PC-3 (cell line): ENCODE measurements at regions not wholly inside any gene's neighbourhood (a gene's known extent, or its start where the extent isn't known, plus 50 kb on each side); places are given as distances from the start of the nearest gene placed in this dataset.

Source experiments
- ATAC-seq: fragments of 200-7000 bp; cut with Tn5 transposase; 2 replicates; pipeline ENCODE4 v1.9.1; 2020; ENCODE audit warnings: mild to moderate bottlenecking, moderate library complexity
- BruUV-seq: library from RNA; stranded (reverse); fragments of 400-500 nt; replicated peaks from 2 replicates; lab custom pipeline; 2021; lab: Mats Ljungman, UMichigan
- CTCF ChIA-PET: fragments of 300-600 bp; sonication (Branson Sonifier 250); formaldehyde crosslinking; loops from one replicate; lab custom pipeline; 2022; ENCODE audit warnings: antibody characterized with exemption; lab: Charles Lee
- POLR2A ChIA-PET: fragments of 300-600 bp; sonication (Branson Sonifier 250); formaldehyde crosslinking; loops from one replicate; lab custom pipeline; 2022; ENCODE audit warnings: antibody characterized with exemption; ENCODE audit not compliant: unreplicated experiment; lab: Charles Lee
- DNase-seq: peaks from one replicate; pipeline ENCODE4 v3.0.0-alpha.2; 2015
- H2AFZ ChIP-seq: fragments of 300-600 bp; sonication (generic); 2 replicates; pipeline ENCODE4 v1.6.0; 2016; ENCODE audit warnings: antibody characterized with exemption, low read length
- H3F3A ChIP-seq: fragments of 300-600 bp; sonication (generic); one replicate; pipeline ENCODE4 v1.6.0; 2017; ENCODE audit warnings: antibody characterized with exemption, low read length, control low read depth, mild to moderate bottlenecking; ENCODE audit not compliant: unreplicated experiment
- H3K27ac ChIP-seq: fragments of 300-600 bp; sonication (generic); 2 replicates; pipeline ENCODE4 v1.5.1; 2016; ENCODE audit warnings: mild to moderate bottlenecking, low read length
- H3K27me3 ChIP-seq: fragments of 300-600 bp; sonication (generic); 2 replicates; pipeline ENCODE4 v1.6.1; 2016; ENCODE audit warnings: low read length, mixed read lengths
- H3K36me3 ChIP-seq: fragments of 300-600 bp; sonication (generic); 2 replicates; pipeline ENCODE4 v1.6.1; 2016; ENCODE audit warnings: low read depth, mixed run types, low read length, mixed read lengths
- H3K4me1 ChIP-seq: fragments of 300-600 bp; sonication (generic); 2 replicates; pipeline ENCODE4 v1.5.1; 2016; ENCODE audit warnings: low read length; ENCODE audit not compliant: insufficient read depth
- H3K4me2 ChIP-seq: fragments of 300-600 bp; sonication (generic); 2 replicates; pipeline ENCODE4 v1.6.0; 2016; ENCODE audit warnings: low read length
- H3K4me3 ChIP-seq: fragments of 300-600 bp; sonication (generic); 2 replicates; pipeline ENCODE4 v1.5.1; 2016; ENCODE audit warnings: mild to moderate bottlenecking, low read length, mixed read lengths
- H3K79me2 ChIP-seq: fragments of 300-600 bp; sonication (generic); 2 replicates; pipeline ENCODE4 v1.6.1; 2017; ENCODE audit warnings: low read length, mixed read lengths
- H3K9ac ChIP-seq: fragments of 300-600 bp; sonication (generic); 2 replicates; pipeline ENCODE4 v1.6.0; 2016; ENCODE audit warnings: mild to moderate bottlenecking, low read length
- H3K9me2 ChIP-seq: fragments of 300-600 bp; sonication (generic); replicated peaks from 2 replicates; pipeline ENCODE4 v1.6.1; 2016; ENCODE audit warnings: mixed run types, low read length, mixed read lengths
- H3K9me3 ChIP-seq: fragments of 300-600 bp; sonication (generic); 2 replicates; pipeline ENCODE4 v1.6.1; 2016; ENCODE audit warnings: low read length, mixed read lengths
- H4K20me1 ChIP-seq: fragments of 300-600 bp; sonication (generic); 2 replicates; pipeline ENCODE4 v1.6.1; 2016; ENCODE audit warnings: low read length, mixed read lengths
- EZH2 ChIP-seq: fragments of 300-600 bp; sonication (generic); IDR thresholded peaks from one replicate; pipeline ENCODE4 v1.6.1; 2017; ENCODE audit warnings: antibody characterized with exemption, mild to moderate bottlenecking, low read length; ENCODE audit not compliant: unreplicated experiment
- EZH2phosphoT487 ChIP-seq: fragments of 300-600 bp; sonication (generic); IDR thresholded peaks from 2 replicates; pipeline ENCODE4 v1.6.1; 2018; ENCODE audit warnings: mild to moderate bottlenecking, antibody characterized with exemption, low read length, borderline replicate concordance
- intact Hi-C: fragments of 100-400 bp; cut with micrococcal nuclease; formaldehyde crosslinking; loops from 2 replicates; pipeline ENCODE4 v1.9.0; 2023
- TF ChIP-seq, protein P1 (sequence below): fragments of 300-600 bp; sonication (generic); conservative IDR thresholded peaks from 2 replicates; pipeline ENCODE4 v1.5.1; 2017; ENCODE audit warnings: antibody characterized with exemption, low read depth, mild to moderate bottlenecking, low read length

DNA sequence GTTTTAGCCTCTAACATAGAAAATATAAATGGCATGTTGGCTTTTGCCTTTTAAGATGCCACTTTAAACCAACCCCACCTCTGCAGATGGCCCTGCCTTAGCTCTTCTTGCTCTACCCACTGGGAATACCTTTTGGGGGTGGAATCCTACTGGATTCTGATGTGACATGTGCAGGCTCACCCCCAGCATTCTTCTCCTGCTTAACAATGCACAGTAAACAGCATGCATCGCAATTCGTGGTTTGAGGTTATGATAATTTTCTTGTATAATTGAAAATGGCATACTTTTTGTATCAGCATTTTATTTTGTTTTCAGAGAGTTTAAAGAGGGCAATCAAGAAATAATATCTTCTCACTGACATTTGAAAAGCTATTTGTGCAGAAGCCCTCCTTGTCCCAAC lies 167.9 kb downstream of the AREG start:
- Histone ChIP-seq H2AFZ (no peak overlapping the region), H3K4me2 (no peak overlapping the region), H3K79me2 (no peaks in the 10 kb centered on the region), H3K9ac (no peak overlapping the region), H3K4me1 (peaks cover 7% of the 10 kb centered on the region), H3F3A (no peaks in the 10 kb centered on the region), H4K20me1 (no peaks in the 10 kb centered on the region), H3K9me3 (peaks cover 6% of the 10 kb centered on the region; the same call in 1 of the 2 replicates), H3K9me2 (no peaks in the 10 kb centered on the region), H3K27me3 (no peaks in the 10 kb centered on the region), H3K27ac (no peak overlapping the region), H3K36me3 (peaks cover 7% of the 10 kb centered on the region; the same call in 1 of the 2 replicates), H3K4me3 (no peak overlapping the region)
- CTCF ChIA-PET = interaction anchor here (0.6 kb wide), 1 partner anchor 1006 kb away, joined by 3 read pairs; no protein-coding TSS in a partner anchor
- TF ChIP-seq EZH2phosphoT487 (no peak), EZH2 (no peak)
- TF ChIP-seq, protein P1, sequence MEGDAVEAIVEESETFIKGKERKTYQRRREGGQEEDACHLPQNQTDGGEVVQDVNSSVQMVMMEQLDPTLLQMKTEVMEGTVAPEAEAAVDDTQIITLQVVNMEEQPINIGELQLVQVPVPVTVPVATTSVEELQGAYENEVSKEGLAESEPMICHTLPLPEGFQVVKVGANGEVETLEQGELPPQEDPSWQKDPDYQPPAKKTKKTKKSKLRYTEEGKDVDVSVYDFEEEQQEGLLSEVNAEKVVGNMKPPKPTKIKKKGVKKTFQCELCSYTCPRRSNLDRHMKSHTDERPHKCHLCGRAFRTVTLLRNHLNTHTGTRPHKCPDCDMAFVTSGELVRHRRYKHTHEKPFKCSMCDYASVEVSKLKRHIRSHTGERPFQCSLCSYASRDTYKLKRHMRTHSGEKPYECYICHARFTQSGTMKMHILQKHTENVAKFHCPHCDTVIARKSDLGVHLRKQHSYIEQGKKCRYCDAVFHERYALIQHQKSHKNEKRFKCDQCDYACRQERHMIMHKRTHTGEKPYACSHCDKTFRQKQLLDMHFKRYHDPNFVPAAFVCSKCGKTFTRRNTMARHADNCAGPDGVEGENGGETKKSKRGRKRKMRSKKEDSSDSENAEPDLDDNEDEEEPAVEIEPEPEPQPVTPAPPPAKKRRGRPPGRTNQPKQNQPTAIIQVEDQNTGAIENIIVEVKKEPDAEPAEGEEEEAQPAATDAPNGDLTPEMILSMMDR = no peak
- DNase-seq = no peak
- POLR2A ChIA-PET = no interaction called here
- ATAC-seq = no peak
- BruUV-seq = no TSS peak
- intact Hi-C loops = no loop called here

DNA sequence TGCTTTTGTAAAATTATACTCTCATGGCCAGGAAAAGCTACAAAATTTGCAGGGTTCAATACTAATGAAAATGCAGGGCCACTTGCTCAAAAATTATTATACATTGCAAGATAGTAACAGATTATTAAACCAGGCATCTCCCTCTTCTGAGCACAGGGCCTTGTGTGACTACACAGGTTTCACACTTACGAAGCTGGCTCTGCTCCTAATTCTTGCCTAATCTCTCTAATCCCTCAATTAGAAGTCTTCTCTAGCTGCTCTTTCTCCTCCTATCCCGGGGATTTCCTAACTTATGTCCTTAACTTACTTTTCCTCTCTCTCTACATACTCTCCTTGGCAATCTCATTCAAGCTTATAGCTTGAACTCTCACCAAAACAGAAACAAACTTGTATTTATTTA lies 168.3 kb downstream of the AREG start:
- no TSS peak for BruUV-seq
- intact Hi-C loops = no loop called here
- POLR2A ChIA-PET = no interaction called here

DNA sequence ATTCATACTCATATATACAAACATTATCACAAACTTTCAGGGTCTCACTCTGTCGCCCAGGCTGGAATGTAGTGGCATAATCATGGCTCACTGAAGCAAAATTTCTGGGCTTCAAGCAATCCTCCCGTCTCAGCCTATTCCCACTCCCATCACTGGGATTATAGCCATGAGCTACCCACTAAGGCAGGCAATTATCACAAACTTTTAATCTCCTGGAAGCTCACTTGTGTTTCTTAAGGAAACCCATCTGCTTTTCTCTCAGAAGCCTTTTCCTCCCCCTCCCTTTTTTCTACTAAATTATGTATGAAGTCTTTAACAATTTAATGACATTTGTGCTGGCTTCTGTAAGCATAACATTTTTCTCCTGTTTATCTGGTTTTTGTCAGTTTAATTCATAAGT lies 170.5 kb downstream of the AREG start:
- ChIA-PET POLR2A (no interaction called here), CTCF (no interaction called here)
- DNase-seq (no peak), ATAC-seq (no peak)
- peaks cover 28% of the 10 kb centered on the region for H3K4me1 ChIP-seq
- H3K79me2 ChIP-seq = no peaks in the 10 kb centered on the region
- peaks cover 13% of the 10 kb centered on the region for H3F3A ChIP-seq
- intact Hi-C loops = no loop called here
- peaks cover 7% of the 10 kb centered on the region; the same call in 1 of the 2 replicates for H3K36me3 ChIP-seq
- no peaks in the 10 kb centered on the region for H4K20me1 ChIP-seq
- no peak overlapping the region for H3K9ac ChIP-seq
- no peak overlapping the region for H3K4me3 ChIP-seq
- H3K27me3 ChIP-seq = no peaks in the 10 kb centered on the region
- H3K27ac ChIP-seq = no peak overlapping the region
- BruUV-seq = no TSS peak
- H3K4me2 ChIP-seq = no peak overlapping the region
- H3K9me3 ChIP-seq = peaks cover 6% of the 10 kb centered on the region; the same call in 1 of the 2 replicates
- H3K9me2 ChIP-seq = no peaks in the 10 kb centered on the region
- H2AFZ ChIP-seq = no peak overlapping the region
- TF ChIP-seq EZH2 (no peak), EZH2phosphoT487 (no peak)
- TF ChIP-seq, protein P1 = no peak

More for the DNA sequence above, 168.3 kb downstream of the AREG start:
- Histone ChIP-seq H3F3A (peaks cover 3% of the 10 kb centered on the region), H3K79me2 (no peaks in the 10 kb centered on the region), H4K20me1 (no peaks in the 10 kb centered on the region), H2AFZ (no peak overlapping the region), H3K4me2 (no peak overlapping the region), H3K4me3 (no peak overlapping the region), H3K36me3 (peaks cover 7% of the 10 kb centered on the region; the same call in 1 of the 2 replicates), H3K9ac (no peak overlapping the region), H3K27ac (no peak overlapping the region), H3K9me2 (no peaks in the 10 kb centered on the region), H3K27me3 (no peaks in the 10 kb centered on the region), H3K9me3 (peaks cover 6% of the 10 kb centered on the region; the same call in 1 of the 2 replicates), H3K4me1 (peaks cover 11% of the 10 kb centered on the region)
- ATAC-seq (no peak), DNase-seq (no peak)
- no peak for TF ChIP-seq EZH2
- TF ChIP-seq EZH2phosphoT487 = no peak
- TF ChIP-seq, protein P1 = no peak
- CTCF ChIA-PET = no interaction called here
